Left lobe of liver (tissue), 2 donors: ENCODE measurements at regions not wholly inside any gene's neighbourhood (a gene's known extent, or its start where the extent isn't known, plus 50 kb on each side); places are given as distances from the start of the nearest gene placed in this dataset.

Experiments used
- ATAC-seq: fragments of 200-7000 bp; cut with Tn5 transposase; one replicate; pipeline ENCODE4 v1.9.1; 2020; ENCODE audit warnings: mild to moderate bottlenecking, moderate library complexity
- DNase-seq: peaks from one replicate; pipeline ENCODE4 v3.0.0-alpha.2; 2020; ENCODE audit warnings: low spot score
- donor health status: DM: no; HTN: no; CAD: no; lungs with moderate emphysema.
- donor health status: DM: no; HTN: yes; CAD: no.

- DNase-seq (no peak), ATAC-seq (peak; percentile 57)
Measured at GRCh38 chr1:222995236-222995580, 147.8 kb downstream of the TLR5 start.

- no peak for DNase-seq
- ATAC-seq = peak; percentile 43
Measured at GRCh38 chr1:222995620-222996309, 147.3 kb downstream of the TLR5 start.

- DNase-seq (no peak), ATAC-seq (no peak)
Measured at GRCh38 chr1:222996310-222996975, 146.6 kb downstream of the TLR5 start.

GRCh38 chr1:223000632-223001031 is 142.4 kb downstream of the TLR5 start:
- peak; percentile 93 for ATAC-seq
- peak; percentile 53 for DNase-seq

GRCh38 chr1:223001653-223002634 is 141.1 kb downstream of the TLR5 start:
- ATAC-seq (peak; percentile 44), DNase-seq (no peak)

- ATAC-seq (no peak), DNase-seq (no peak)
Measured at GRCh38 chr1:223003549-223003948, 139.5 kb downstream of the TLR5 start.

GRCh38 chr1:223006371-223006770 is 136.7 kb downstream of the TLR5 start:
- ATAC-seq (no peak), DNase-seq (no peak)

GRCh38 chr1:223006917-223007648 is 136.0 kb downstream of the TLR5 start:
- peak; percentile 88 for ATAC-seq

GRCh38 chr1:223007935-223008334 is 135.1 kb downstream of the TLR5 start:
- no peak for DNase-seq
- ATAC-seq = no peak

More at GRCh38 chr1:223006917-223007648, 136.0 kb downstream of the TLR5 start:
- peak; percentile 77 for DNase-seq

GRCh38 chr1:223008808-223009207 is 134.2 kb downstream of the TLR5 start:
- ATAC-seq (no peak), DNase-seq (no peak)

GRCh38 chr1:223009406-223009805 is 133.6 kb downstream of the TLR5 start:
- no peak for ATAC-seq
- no peak for DNase-seq

- no peak for DNase-seq
- ATAC-seq = peak; percentile 82
Measured at GRCh38 chr1:223010582-223011504, 132.2 kb downstream of the TLR5 start.

- no peak for ATAC-seq
Measured at GRCh38 chr1:223011505-223011856, 131.6 kb downstream of the TLR5 start.

GRCh38 chr1:223012176-223012788 is 130.8 kb downstream of the TLR5 start:
- ATAC-seq = no peak
- DNase-seq = no peak

More at GRCh38 chr1:223011505-223011856, 131.6 kb downstream of the TLR5 start:
- DNase-seq = no peak

- no peak for ATAC-seq
- DNase-seq = no peak
Measured at GRCh38 chr1:223012938-223013337, 130.1 kb downstream of the TLR5 start.

GRCh38 chr1:223014142-223014873 is 128.7 kb downstream of the TLR5 start:
- DNase-seq (no peak), ATAC-seq (no peak)

GRCh38 chr1:223016381-223016780 is 126.7 kb downstream of the TLR5 start:
- DNase-seq (no peak), ATAC-seq (no peak)

- DNase-seq = no peak
- ATAC-seq = no peak
Measured at GRCh38 chr1:223016890-223017289, 126.2 kb downstream of the TLR5 start.

GRCh38 chr1:223017291-223017690 is 125.8 kb downstream of the TLR5 start:
- no peak for ATAC-seq
- no peak for DNase-seq
